ENCODE measurements at regions not wholly inside any gene's neighbourhood (a gene's known extent, or its start where the extent isn't known, plus 50 kb on each side); places are given as distances from the start of the nearest gene placed in this dataset.
A peak's percentile ranks its signal among the peaks of the same experiment; 100 is the strongest.

DNA sequence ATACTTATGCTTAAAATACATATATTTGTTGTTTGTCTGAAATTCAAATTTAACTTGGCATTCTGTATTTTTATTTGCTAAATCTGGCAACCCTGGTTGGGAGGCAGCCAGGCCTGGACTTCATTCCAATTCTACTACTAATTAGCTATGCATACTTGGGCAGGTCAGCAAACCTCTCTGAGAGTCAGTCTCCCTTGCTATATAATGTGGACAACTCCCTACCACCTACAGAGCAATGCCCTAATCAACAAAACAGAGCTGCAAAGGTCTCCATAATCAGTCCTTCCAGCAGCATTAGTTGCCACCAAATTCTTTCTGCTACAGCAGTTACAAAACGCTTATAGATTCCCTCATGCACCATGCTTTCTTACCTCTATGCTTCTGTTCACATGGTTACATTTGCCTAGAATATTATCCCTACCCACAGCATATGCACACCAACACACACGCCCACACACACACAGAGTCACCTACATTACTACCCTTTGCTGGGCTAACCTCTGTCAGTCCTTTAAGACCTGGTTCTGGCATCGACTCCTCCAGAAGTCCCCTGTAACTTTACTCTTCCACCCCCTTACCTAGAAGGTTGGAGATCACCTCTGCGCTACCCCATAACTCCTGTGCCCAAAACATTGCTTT, 188.7 kb downstream of the FGFR2 start:
- intact Hi-C loops (cut with DNase I): no loop called here

GRCh38 chr10:121411004-121411403, 187.2 kb downstream of the FGFR2 start:
- Histone ChIP-seq H3K36me3 (no peaks in the 10 kb centered on the region), H3K4me3 (no peak overlapping the region), H3K9me3 (no peaks in the 10 kb centered on the region), H3K4me1 (peaks cover 0 to 4% (median 0%) of the 10 kb centered on the region in 3 donors), H3K27me3 (no peaks in the 10 kb centered on the region), H3K27ac (no peak overlapping the region)
- WGBS, 2 donors: 32 to 39% methylated on average over 2 of the region's 2 CpGs
- TF ChIP-seq, protein P1, sequence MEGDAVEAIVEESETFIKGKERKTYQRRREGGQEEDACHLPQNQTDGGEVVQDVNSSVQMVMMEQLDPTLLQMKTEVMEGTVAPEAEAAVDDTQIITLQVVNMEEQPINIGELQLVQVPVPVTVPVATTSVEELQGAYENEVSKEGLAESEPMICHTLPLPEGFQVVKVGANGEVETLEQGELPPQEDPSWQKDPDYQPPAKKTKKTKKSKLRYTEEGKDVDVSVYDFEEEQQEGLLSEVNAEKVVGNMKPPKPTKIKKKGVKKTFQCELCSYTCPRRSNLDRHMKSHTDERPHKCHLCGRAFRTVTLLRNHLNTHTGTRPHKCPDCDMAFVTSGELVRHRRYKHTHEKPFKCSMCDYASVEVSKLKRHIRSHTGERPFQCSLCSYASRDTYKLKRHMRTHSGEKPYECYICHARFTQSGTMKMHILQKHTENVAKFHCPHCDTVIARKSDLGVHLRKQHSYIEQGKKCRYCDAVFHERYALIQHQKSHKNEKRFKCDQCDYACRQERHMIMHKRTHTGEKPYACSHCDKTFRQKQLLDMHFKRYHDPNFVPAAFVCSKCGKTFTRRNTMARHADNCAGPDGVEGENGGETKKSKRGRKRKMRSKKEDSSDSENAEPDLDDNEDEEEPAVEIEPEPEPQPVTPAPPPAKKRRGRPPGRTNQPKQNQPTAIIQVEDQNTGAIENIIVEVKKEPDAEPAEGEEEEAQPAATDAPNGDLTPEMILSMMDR (IDR thresholded peaks at IDR 0.05): no peak
- ATAC-seq: no peak
- intact Hi-C loops (cut with DNase I): no loop called here
- no peak for FAIRE-seq
- no peak for DNase-seq

More for the DNA sequence above, 188.7 kb downstream of the FGFR2 start:
- Histone ChIP-seq H3K27ac (no peak overlapping the region), H3K9me3 (no peaks in the 10 kb centered on the region), H3K27me3 (no peaks in the 10 kb centered on the region), H3K4me3 (no peak overlapping the region), H3K4me1 (no peaks in the 10 kb centered on the region), H3K36me3 (no peaks in the 10 kb centered on the region)
- ATAC-seq (no peak), DNase-seq (no peak), FAIRE-seq (no peak)
- 70 to 79% methylated on average over 4 of the region's 4 CpGs for WGBS, 2 donors
- TF ChIP-seq, protein P1 (IDR thresholded peaks at IDR 0.05): no peak

DNA sequence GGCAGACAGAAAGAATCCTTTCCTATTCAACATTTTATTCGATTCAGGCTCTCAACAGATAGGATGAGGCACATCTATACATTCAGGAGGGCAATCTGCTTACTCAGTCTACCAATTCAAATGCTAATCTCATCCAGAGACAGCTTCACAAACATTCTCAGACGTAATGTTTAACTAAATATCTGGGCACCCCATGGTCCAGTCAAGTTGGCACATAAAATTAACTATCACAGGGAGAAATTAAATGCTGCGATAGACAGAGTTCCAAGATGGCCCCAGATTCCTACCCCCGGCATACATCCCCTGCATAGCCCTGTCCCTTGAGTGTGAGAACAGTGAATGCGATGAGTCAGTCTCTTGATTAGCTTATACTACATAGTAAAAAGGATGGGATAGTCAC, 184.3 kb downstream of the FGFR2 start:
- 49 to 57% methylated on average over 5 of the region's 5 CpGs for WGBS, 2 donors
- intact Hi-C loops (cut with DNase I): no loop called here
- no peak for DNase-seq
- TF ChIP-seq, protein P1 (IDR thresholded peaks at IDR 0.05): no peak
- Histone ChIP-seq H3K9me3 (no peaks in the 10 kb centered on the region), H3K36me3 (no peaks in the 10 kb centered on the region), H3K4me3 (no peak overlapping the region), H3K27me3 (no peaks in the 10 kb centered on the region), H3K4me1 (peaks cover 0 to 4% (median 0%) of the 10 kb centered on the region in 3 donors), H3K27ac (no peak overlapping the region)
- FAIRE-seq: no peak
- no peak for ATAC-seq

- WGBS, 2 donors: 82 to 91% methylated on average over 1 of the region's 1 CpG
- H3K9me3 ChIP-seq: no peaks in the 10 kb centered on the region
- ATAC-seq (peak in 2 of 4 donors; percentile 31 to 49), DNase-seq (no peak), FAIRE-seq (no peak)
- peaks cover 0 to 4% (median 0%) of the 10 kb centered on the region in 3 donors for H3K4me1 ChIP-seq
- peak overlapping the region in 1 of 4 donors; percentile 33 for H3K27ac ChIP-seq
- intact Hi-C loops (cut with DNase I): no loop called here
- H3K4me3 ChIP-seq: no peak overlapping the region
- no peaks in the 10 kb centered on the region for H3K27me3 ChIP-seq
- TF ChIP-seq, protein P1 (IDR thresholded peaks at IDR 0.05): no peak
- no peaks in the 10 kb centered on the region for H3K36me3 ChIP-seq
Observed at GRCh38 chr10:121414366-121415062, 183.7 kb downstream of the FGFR2 start.

DNA sequence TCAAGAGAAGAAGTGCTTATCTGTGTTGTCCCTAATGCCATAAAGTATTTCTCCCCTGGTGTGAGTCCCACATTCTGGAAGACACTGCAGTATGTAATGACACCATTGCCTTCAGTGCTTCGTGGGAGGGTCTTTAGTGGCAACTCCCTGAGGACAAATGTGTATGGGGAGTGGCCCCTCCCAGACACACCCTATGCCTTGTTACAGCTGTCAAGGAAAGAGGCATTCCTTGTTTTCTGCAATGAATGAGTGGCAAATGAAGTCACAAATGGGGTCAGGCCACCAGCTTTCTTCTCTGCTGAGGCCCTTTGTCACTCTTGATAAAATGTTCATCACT, 183.2 kb downstream of the FGFR2 start:
- intact Hi-C loops (cut with DNase I): no loop called here
- H3K27ac ChIP-seq: peak overlapping the region in 1 of 4 donors; percentile 33
- DNase-seq: no peak
- H3K9me3 ChIP-seq: no peaks in the 10 kb centered on the region
- FAIRE-seq: no peak
- H3K4me3 ChIP-seq: no peak overlapping the region
- peak in 1 of 4 donors; percentile 28 for ATAC-seq
- TF ChIP-seq, protein P1 (IDR thresholded peaks at IDR 0.05): no peak
- peaks cover 0 to 4% (median 0%) of the 10 kb centered on the region in 3 donors for H3K4me1 ChIP-seq
- no peaks in the 10 kb centered on the region for H3K36me3 ChIP-seq
- 27 to 39% methylated on average over 1 of the region's 1 CpG for WGBS, 2 donors
- no peaks in the 10 kb centered on the region for H3K27me3 ChIP-seq
